ENCODE measurements at regions not wholly inside any gene's neighbourhood (a gene's known extent, or its start where the extent isn't known, plus 50 kb on each side); places are given as distances from the start of the nearest gene placed in this dataset.

GRCh38 chr16:9296271-9296590 is 204.8 kb downstream of the HAPSTR1 start:
- TF ChIP-seq POLR2A (IDR thresholded peaks at IDR 0.05) (no peak), CTCF (IDR thresholded peaks at IDR 0.05) (no peak), EP300 (IDR thresholded peaks at IDR 0.05) (no peak), POLR2AphosphoS5 (IDR thresholded peaks at IDR 0.05) (no peak)

Measured in sigmoid colon (tissue), 4 donors.